ENCODE measurements at regions not wholly inside any gene's neighbourhood (a gene's known extent, or its start where the extent isn't known, plus 50 kb on each side); places are given as distances from the start of the nearest gene placed in this dataset.
A peak's percentile ranks its signal among the peaks of the same experiment; 100 is the strongest.

- DNase-seq (ENCODE audit: low read depth): no peak
- no peak overlapping the region for H3K4me3 ChIP-seq (ENCODE audit: low read depth, low read length)
- TF ChIP-seq CTCF (IDR thresholded peaks at IDR 0.05; ENCODE audit: control insufficient read depth, extremely low read depth, insufficient read depth): no peak
Measured at GRCh38 chr5:3512361-3513095, 83.1 kb upstream of the IRX1 start.

- no peak overlapping the region for H3K4me3 ChIP-seq (ENCODE audit: low read depth, low read length)
- TF ChIP-seq CTCF (IDR thresholded peaks at IDR 0.05; ENCODE audit: control insufficient read depth, extremely low read depth, insufficient read depth): no peak
- DNase-seq (ENCODE audit: low read depth): no peak
Measured at GRCh38 chr5:3511934-3512333, 83.7 kb upstream of the IRX1 start.

GRCh38 chr5:3511519-3511918 is 84.1 kb upstream of the IRX1 start:
- no peak for DNase-seq (ENCODE audit: low read depth)
- H3K4me3 ChIP-seq (ENCODE audit: low read depth, low read length): no peak overlapping the region
- no peak for TF ChIP-seq CTCF (IDR thresholded peaks at IDR 0.05; ENCODE audit: control insufficient read depth, extremely low read depth, insufficient read depth)

GRCh38 chr5:3510642-3511417 is 84.8 kb upstream of the IRX1 start:
- DNase-seq (ENCODE audit: low read depth): no peak
- TF ChIP-seq CTCF (IDR thresholded peaks at IDR 0.05; ENCODE audit: control insufficient read depth, extremely low read depth, insufficient read depth): no peak

GRCh38 chr5:3509290-3509689 is 86.3 kb upstream of the IRX1 start:
- H3K4me3 ChIP-seq (ENCODE audit: low read depth, low read length): no peak overlapping the region
- no peak for DNase-seq (ENCODE audit: low read depth)
- TF ChIP-seq CTCF (IDR thresholded peaks at IDR 0.05; ENCODE audit: control insufficient read depth, extremely low read depth, insufficient read depth): peak; percentile 51; the same call in 1 of the 2 replicates

More at GRCh38 chr5:3510642-3511417, 84.8 kb upstream of the IRX1 start:
- H3K4me3 ChIP-seq (ENCODE audit: low read depth, low read length): no peak overlapping the region

GRCh38 chr5:3508395-3508794 is 87.2 kb upstream of the IRX1 start:
- no peak for TF ChIP-seq CTCF (IDR thresholded peaks at IDR 0.05; ENCODE audit: control insufficient read depth, extremely low read depth, insufficient read depth)
- DNase-seq (ENCODE audit: low read depth): no peak
- no peak overlapping the region for H3K4me3 ChIP-seq (ENCODE audit: low read depth, low read length)

Measured in LNCaP clone FGC (cell line).